Ovary (tissue), 7 donors: ENCODE measurements at regions not wholly inside any gene's neighbourhood (a gene's known extent, or its start where the extent isn't known, plus 50 kb on each side); places are given as distances from the start of the nearest gene placed in this dataset.

Source experiments
- DNase-seq, 5 donors: peaks; one replicate each; pipeline ENCODE4 v3.0.0-alpha.2; 2019 to 2020
- H3K27ac ChIP-seq, 2 donors: fragments of 200-600 bp; one replicate each; pipeline versions ENCODE4 v1.5.1 to v1.8.0; 2019 to 2022
- H3K27me3 ChIP-seq: fragments of 200-600 bp; one replicate; pipeline ENCODE4 v1.8.0; 2022
- H3K36me3 ChIP-seq: fragments of 200-600 bp; sonication (generic); one replicate; pipeline ENCODE4 v1.5.1; 2019
- H3K4me1 ChIP-seq: one replicate; pipeline ENCODE4 v1.8.1; 2013; ENCODE audit warnings: mild to moderate bottlenecking, moderate library complexity; ENCODE audit not compliant: insufficient read depth
- H3K4me3 ChIP-seq: fragments of 200-600 bp; sonication (generic); one replicate; pipeline ENCODE4 v1.5.1; 2017
- H3K9me3 ChIP-seq, 2 donors: fragments of 200-600 bp in 1 of 2; sonication (generic) in 1 of 2; one replicate each; pipeline versions ENCODE4 v1.5.1 to v1.8.1; 2013 to 2019; ENCODE audit warnings: mild to moderate bottlenecking in 1 of 2, moderate library complexity in 1 of 2
- CTCF ChIP-seq, 3 donors: fragments of 450-650 bp in 2 of 3; fragments of 200-600 bp in 1 of 3; IDR thresholded peaks; one replicate each; pipeline versions ENCODE4 v1.5.1 to v1.8.0; 2016 to 2022; ENCODE audit warnings: antibody characterized with exemption in 3 of 3, mild to moderate bottlenecking in 1 of 3
- EP300 ChIP-seq: sonication (generic); formaldehyde crosslinking; IDR thresholded peaks from one replicate; pipeline ENCODE4 v1.6.1; 2017; ENCODE audit warnings: antibody characterized with exemption
- POLR2A ChIP-seq: fragments of 450-650 bp; IDR thresholded peaks from one replicate; pipeline ENCODE4 v1.6.1; 2017; ENCODE audit warnings: antibody characterized with exemption, mild to moderate bottlenecking, moderate library complexity
- WGBS, 3 donors: extraction: QIAGEN DNeasy Blood & Tissue Kit in 1 of 3; methylation state at CpG; one replicate each; pipeline versions ENCODE4 v1.1.5 to v1.1.7; 2013 to 2017; 5-methylcytosine and 5-hydroxymethylcytosine counted together
- intact Hi-C, 4 donors: fragments of 100-400 bp; cut with DNase I; formaldehyde crosslinking; loops; one replicate each; pipeline versions ENCODE4 v1.11.0 to v1.15.1; 2022 to 2023
- donor health status: DM: no; HTN: no; CAD: no; lungs with moderate emphysema.
- donor health status: DM: no; HTN: no; CAD: no.
- donor health status: Bipolar disorder and iron deficiency.
- donor health status: DM: no; HTN: no; CAD: no.
- donor health status: DM: yes; HTN: yes; CAD: no.

DNA sequence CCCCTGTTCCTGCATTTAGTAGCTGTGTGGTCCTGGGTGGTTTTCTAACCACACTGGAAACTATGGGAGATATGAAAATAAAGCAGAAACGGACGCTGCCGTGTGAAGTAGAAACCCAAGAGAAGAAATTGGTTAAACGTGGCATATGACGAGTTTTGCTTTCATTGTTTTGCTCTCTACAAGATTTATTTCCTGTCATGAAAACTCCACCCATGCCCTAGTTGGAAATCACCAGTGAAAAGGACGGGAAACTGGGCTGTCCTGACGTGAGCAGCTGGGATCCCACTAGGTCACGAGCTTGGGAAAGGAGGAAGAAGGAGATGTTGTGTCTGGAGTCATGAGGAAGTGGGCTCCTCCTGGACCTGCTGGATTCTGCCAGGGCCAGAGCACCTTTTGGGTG is 120.8 kb upstream of the GADD45A start:
- Histone ChIP-seq H3K9me3 (no peaks in the 10 kb centered on the region), H3K27me3 (no peaks in the 10 kb centered on the region), H3K4me3 (no peak overlapping the region), H3K36me3 (no peaks in the 10 kb centered on the region), H3K27ac (no peak overlapping the region), H3K4me1 (peaks cover 1% of the 10 kb centered on the region)
- DNase-seq = peak in 2 of 5 donors; percentile 36 to 71
- no peak for TF ChIP-seq CTCF (IDR thresholded peaks at IDR 0.05)
- peak; percentile 69 for TF ChIP-seq EP300
- no peak for TF ChIP-seq POLR2A
- WGBS, 3 donors = 25 to 29% (median 29%) methylated on average over 8 of the region's 8 CpGs
- intact Hi-C loops = loop anchor here in 2 of 4 donors (10.0 kb wide), 2 partner anchors 121 to 191 kb away; partner anchors contain the start of gene GADD45A (in 2 of the 2)

- WGBS, 3 donors = 55 to 68% (median 60%) methylated on average over 2 of the region's 2 CpGs
- DNase-seq = no peak
- intact Hi-C loops = loop anchor here in 2 of 4 donors (10.0 kb wide), 2 partner anchors 118 to 188 kb away; partner anchors contain the start of gene GADD45A (in 2 of the 2)
Observed at GRCh38 chr1:67566803-67567377, 118.1 kb upstream of the GADD45A start.

DNA sequence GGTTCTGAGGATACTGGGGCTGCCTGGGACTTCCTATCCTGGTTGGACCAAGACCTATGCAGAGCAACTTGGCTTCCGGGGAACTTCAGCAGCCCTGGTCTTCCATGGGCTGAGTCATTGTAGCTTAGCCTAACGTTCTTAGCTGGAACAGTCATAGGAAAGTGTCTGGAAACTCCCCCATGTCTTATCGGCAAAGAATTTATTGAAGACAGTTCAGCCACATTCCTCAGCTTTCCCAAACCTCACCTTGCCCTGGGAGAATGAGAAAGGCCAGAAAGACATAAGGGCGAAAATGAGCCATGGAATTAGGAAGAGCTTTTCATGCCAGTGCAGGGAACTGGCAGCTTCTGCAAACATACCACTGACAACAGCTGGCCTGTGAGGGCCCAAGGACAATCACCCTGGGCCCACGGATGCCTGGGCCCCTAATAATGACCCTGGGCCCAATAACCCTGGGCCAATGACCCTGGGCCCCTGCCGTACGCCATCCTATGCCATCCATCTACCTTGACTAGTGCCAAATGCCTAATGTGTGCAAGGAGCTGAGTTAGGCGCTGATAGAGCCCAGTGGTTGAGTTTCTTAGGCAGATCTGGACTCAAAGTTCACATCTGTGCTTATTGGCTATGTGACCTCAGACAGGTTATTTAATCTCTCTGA is 114.4 kb upstream of the GADD45A start:
- Histone ChIP-seq H3K27me3 (no peaks in the 10 kb centered on the region), H3K36me3 (no peaks in the 10 kb centered on the region), H3K4me1 (peaks cover 6% of the 10 kb centered on the region), H3K9me3 (no peaks in the 10 kb centered on the region), H3K27ac (no peak overlapping the region), H3K4me3 (no peak overlapping the region)
- no peak for DNase-seq
- TF ChIP-seq CTCF (IDR thresholded peaks at IDR 0.05) = no peak
- TF ChIP-seq POLR2A = no peak
- no peak for TF ChIP-seq EP300
- WGBS, 3 donors = 35 to 42% (median 38%) methylated on average over 8 of the region's 8 CpGs
- intact Hi-C loops = no loop called here

More at GRCh38 chr1:67566803-67567377, 118.1 kb upstream of the GADD45A start:
- TF ChIP-seq EP300 = no peak
- no peak for TF ChIP-seq POLR2A
- TF ChIP-seq CTCF (IDR thresholded peaks at IDR 0.05) = no peak
- Histone ChIP-seq H3K9me3 (no peaks in the 10 kb centered on the region), H3K27me3 (no peaks in the 10 kb centered on the region), H3K27ac (no peak overlapping the region), H3K4me3 (no peak overlapping the region), H3K4me1 (peaks cover 2% of the 10 kb centered on the region), H3K36me3 (no peaks in the 10 kb centered on the region)

GRCh38 chr1:67571406-67571805 is 113.6 kb upstream of the GADD45A start:
- Histone ChIP-seq H3K4me1 (peaks cover 6% of the 10 kb centered on the region), H3K9me3 (no peaks in the 10 kb centered on the region), H3K27ac (no peak overlapping the region), H3K4me3 (no peak overlapping the region), H3K36me3 (no peaks in the 10 kb centered on the region), H3K27me3 (no peaks in the 10 kb centered on the region)
- intact Hi-C loops = no loop called here
- TF ChIP-seq EP300 (no peak), POLR2A (no peak), CTCF (IDR thresholded peaks at IDR 0.05) (no peak)
- DNase-seq = no peak
